NCI-H2081 (cell line): ENCODE measurements at regions not wholly inside any gene's neighbourhood (a gene's known extent, or its start where the extent isn't known, plus 50 kb on each side); places are given as distances from the start of the nearest gene placed in this dataset.

Source experiments
- DNase-seq, 2 experiments: peaks; one replicate each; lab custom pipeline; 2025; lab: John Stamatoyannopoulos, UW

GRCh38 chr14:51396222-51396815 is 156.3 kb downstream of the TMX1 start:
- DNase-seq: no peak

DNA sequence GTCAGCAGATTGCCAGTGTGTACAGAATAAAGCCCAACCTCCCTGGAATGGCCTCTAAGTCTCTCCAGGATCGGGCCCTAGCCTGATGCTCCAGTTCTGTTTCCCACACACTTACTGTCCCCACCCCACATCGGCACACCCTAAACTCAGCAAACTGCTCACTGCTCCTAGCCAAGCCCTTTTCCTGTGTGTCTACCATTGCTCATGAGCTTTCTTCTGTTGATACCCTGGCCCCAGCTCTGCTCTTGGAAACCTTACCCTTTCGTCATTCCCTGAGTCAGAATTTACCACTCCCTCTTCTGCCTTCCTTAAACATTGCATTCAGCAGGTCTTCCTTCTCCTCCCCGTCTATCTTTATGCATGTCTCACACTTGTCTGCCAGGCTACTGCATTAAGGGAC is 158.9 kb downstream of the TMX1 start:
- no peak for DNase-seq

DNA sequence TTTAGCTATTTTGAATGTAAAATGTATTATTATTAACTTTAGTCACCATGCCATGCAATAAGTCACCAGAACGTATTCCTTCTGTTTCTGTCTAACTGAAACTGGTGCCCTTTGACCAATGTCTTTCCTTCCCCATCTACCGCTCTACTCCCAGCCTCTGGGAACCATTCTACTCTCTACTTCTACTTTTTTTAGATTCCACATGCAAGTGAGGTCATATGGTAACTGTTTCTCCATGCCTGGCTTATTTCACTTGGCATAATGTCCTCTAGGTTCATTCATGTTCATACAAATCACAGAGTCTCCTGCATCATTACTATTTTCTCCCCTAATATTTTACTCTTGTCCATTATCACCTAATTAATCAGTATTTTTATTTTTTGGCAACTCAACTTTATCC is 160.1 kb downstream of the TMX1 start:
- no peak for DNase-seq

DNA sequence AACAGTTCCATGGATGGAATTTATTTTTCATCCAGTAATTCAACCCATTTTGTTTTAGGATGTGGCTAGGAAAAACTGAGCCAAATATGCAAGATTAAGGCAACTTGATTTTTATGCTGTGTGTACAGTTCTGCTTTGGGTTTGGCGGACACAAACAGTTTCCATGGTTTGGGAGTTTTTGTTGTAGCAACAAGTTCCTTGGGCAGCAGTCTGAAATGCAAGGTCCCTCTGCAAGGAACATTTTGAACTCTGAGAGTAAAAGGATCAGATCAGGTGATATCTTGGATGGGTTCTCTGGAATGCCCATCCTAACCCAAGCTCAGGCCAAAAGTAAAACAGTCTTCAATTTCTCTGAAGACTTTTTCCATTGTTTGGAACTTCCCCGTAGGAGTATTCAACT is 161.2 kb downstream of the TMX1 start:
- no peak for DNase-seq

DNA sequence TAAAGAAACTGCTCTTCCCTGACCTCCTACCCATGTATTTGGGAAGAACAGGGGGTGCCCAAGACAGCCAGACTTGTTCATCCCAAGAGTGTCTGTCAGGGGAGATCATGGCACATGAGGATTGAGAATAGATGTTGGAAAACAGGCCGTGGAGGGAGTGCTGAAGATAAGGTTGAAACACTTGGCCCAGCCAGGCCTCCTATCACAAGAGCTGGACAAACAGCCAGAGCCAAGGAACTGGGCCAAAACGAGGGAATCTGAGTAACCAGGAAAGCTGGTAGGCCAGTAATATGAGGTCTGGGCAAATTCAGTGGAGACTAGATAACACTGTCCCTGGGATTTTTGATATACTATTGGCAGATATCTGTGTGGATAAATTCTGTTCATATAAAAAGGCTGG is 161.7 kb downstream of the TMX1 start:
- no peak for DNase-seq

DNA sequence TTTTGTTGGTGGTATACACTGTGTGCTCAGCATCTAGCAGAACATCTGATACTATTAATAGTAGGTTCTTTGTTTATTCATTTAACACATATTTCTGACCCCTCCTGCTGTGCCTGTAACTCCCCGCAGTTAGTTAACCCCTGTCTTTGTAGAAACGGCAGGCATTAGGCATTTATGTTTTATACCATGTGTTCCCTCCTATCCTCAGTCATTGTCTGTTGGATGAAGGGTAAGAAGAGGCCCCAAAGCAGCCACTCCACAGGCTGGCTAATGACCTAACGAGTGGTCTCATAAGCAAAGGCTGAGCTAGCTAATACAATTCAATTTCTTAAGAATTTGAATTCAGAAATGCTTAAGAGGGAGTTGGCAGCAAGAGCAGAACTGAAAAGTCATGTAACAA is 170.8 kb downstream of the TMX1 start:
- DNase-seq: no peak

- DNase-seq: no peak
Observed at GRCh38 chr14:51419685-51420084, 179.6 kb downstream of the TMX1 start.

GRCh38 chr14:51422704-51423103 is 182.7 kb downstream of the TMX1 start:
- DNase-seq: no peak

GRCh38 chr14:51424041-51424440 is 184.0 kb downstream of the TMX1 start:
- no peak for DNase-seq

DNA sequence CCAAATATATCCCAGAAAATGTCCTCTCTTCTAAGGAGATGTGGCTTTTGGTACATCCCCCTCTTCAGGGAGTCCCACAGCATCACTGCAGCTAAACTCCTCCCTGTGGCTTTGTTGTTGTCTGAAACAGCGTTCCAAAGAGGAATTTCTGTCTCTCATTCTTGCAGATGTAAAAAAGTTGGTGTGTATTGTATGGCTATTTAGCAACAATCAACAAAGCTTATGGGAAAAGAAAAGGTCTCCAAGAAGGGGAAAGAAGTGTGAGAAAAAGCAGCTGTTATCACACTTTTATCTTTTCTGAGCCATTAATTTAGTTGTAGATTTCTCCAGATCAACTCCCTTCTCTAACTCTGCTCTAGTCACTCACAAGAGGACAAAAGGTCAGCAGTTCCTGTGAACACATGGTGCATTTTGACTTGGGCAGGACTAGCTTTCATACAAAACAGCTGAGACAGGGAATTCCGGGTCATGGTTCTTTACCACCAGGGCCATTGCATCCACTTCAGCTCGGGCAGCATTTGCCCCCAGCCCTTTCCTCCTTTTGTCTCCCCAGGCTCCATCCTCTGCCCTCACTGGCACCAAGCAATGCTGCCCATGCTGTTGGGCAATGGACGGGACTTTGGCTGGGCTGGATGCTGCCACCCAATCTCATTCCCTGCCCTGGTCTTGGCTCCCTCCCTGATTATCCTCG is 184.7 kb downstream of the TMX1 start:
- no peak for DNase-seq

DNA sequence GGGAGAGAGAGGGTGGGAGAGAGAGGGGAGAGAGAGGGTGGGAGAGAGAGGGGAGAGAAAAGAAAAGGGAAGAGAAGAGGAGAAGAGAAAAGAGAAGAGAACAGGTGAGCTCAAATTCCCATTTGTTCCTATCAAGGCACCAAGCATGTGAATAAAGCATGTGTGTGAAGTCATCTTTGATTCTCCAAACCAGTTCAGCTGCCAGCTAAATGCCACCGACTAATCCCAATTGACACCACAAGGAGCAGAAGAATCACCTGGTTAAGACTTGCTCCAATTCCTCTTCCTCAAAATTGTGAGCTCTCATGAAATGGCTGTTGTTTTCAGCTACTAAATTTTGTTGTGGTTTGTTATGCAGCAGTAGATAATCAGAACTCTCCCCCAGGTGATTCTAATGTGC is 188.9 kb downstream of the TMX1 start:
- no peak for DNase-seq

GRCh38 chr14:51430079-51430478 is 190.0 kb downstream of the TMX1 start:
- DNase-seq: no peak

DNA sequence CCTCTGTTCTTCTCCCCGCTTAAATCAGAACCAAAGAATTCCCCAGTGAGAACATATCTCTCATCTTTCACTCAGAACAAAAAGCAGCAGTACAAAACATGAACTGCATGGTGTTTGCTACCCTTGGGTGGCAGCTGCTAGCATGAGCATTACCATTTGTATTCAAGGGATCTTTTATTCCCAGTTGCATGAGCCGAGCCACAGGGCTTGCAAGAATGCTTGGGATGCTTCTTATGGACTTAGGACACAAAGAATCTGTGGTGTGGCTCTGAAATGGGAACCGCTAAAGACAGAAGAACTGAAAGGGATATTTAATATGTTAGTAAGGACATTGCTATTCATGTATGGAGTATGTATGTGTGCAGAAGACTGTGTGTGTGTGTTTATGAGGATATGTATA is 190.6 kb downstream of the TMX1 start:
- peak in 1 of 2 experiments; percentile 13 for DNase-seq

- DNase-seq: no peak
Observed at GRCh38 chr14:51431033-51431709, 191.1 kb downstream of the TMX1 start.

DNA sequence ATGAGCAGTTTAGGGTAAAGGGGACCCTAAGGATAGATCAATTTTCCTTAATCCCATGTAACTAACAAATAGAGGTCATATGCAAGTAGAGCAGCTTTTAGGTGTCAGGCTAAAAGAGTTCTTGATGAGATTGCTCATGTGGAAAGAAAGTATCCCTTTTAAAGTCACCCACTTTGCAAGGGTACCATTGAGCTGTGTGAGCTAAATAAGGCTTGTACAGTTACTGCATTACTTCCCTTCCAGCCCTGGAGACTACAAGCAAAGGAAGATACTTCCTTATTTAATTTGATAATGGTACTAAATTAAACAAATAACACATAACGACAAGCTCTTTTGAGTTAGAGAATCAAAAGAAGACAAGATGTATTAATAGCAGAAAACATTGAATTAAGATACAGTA is 191.7 kb downstream of the TMX1 start:
- no peak for DNase-seq

GRCh38 chr14:51432302-51432948 is 192.4 kb downstream of the TMX1 start:
- no peak for DNase-seq

DNA sequence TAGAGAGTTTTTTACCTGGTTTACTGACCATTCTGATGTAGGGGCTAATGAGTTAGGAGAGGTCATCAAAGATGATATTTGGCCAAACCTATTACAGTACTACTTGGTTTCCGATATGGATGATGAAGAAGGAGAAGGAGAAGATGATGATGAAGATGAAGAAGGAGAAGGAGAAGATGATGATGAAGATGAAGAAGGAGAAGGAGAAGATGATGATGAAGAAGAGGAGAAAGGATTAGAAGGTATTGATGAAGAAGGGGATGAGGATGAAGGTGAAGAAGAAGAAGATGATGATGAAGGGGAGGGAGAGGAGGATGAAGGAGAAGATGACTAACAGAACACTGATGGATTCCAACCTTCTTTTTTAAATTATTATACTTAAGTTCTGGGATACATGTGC is 196.6 kb downstream of the TMX1 start:
- DNase-seq: no peak

- no peak for DNase-seq
Observed at GRCh38 chr14:51439896-51440295, 199.8 kb downstream of the TMX1 start.

- no peak for DNase-seq
Observed at GRCh38 chr14:51441001-51441400, 201.0 kb downstream of the TMX1 start.

- DNase-seq: no peak
Observed at GRCh38 chr14:51442513-51443175, 202.6 kb downstream of the TMX1 start.

- DNase-seq: no peak
Observed at GRCh38 chr14:51443195-51444018, 203.4 kb downstream of the TMX1 start.
